IPS-NIHi7 (cell line): ENCODE measurements at regions not wholly inside any gene's neighbourhood (a gene's known extent, or its start where the extent isn't known, plus 50 kb on each side); places are given as distances from the start of the nearest gene placed in this dataset.

Source experiments
- DNase-seq: peaks from one replicate; pipeline ENCODE4 v3.0.0; 2012; ENCODE audit warnings: mixed read lengths; ENCODE audit errors: extremely low spot score

DNA sequence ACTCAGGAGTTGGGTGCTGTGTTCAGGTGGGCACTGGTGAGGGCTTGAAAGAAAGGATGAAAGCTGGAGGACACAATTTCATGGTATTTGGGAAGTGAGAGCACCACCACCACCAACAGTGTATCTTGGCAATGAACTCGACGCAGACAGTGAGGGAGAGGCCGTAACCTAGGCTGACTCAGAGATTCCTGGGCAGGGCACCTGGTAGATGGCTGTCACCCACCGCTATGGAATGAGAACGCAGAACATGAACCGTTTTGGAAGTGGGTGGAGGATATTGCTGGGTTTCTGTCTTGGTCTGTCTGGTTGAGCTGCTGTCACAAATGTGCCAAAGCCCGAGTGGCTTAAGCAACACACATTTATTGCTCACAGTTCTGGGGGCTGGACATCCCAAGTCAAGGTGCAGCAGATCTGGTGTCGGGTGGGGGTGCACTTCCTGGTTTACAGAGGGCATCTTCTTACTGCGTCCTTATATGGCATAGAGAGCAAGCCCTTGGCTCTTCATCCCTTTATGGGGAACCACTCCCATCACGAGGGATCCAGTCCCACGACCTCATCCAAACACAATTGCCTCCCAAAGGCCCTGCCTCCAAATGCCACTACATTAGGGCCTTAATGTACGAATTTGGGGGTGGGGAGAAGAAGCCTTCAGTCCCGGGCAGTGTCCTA is 246.3 kb downstream of the SIPA1L2 start:
- no peak for DNase-seq

DNA sequence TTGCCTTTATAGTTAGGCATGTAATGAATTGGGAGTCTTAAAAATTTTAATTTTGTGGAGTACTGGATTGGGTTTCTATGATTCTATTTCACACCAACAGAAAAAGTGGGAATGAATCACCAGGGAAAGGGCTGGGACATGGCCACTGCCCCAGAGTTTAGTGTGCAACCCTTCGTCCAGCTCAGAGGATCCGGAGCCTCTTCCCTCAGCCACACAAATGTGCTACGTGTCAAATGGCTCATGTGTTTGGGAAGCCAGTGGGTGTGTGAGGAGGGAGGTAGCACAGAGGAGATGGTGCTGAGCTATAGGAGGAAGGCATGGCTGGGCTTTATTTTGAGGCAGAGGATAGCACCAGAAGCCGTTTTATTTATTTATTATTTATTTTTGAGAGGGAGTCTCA is 247.3 kb downstream of the SIPA1L2 start:
- no peak for DNase-seq

DNA sequence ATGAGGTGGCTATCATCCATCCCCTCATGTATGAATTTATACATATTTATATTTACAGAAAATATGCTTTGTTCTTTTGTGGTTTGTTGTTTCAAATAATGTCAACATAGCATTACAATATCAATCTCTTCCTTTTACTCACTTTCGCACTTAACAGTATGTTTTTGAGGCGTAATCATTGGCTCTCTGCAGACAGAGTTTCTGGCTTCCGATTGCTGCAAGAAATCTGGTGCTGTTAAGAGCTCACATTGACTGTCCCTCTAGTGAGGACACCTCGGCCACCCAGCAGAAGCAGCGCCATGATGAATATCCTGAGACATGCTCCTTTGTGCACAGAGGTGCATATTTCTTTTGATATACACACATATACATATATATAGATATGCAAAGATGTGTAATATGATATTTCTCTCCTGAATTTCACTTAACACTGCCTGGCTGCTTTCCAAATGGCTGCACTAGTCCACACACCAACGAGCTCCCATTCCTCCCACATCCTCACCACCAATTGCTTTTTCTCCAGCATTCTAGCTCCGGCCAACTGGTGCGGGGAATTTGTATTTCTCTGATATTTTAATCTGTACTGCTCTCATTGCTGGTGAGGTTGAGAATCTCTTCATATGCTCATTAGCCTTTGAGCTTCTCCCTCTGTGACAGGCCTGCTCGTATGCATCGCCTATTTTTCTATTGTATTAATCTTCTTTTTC is 248.4 kb downstream of the SIPA1L2 start:
- no peak for DNase-seq

DNA sequence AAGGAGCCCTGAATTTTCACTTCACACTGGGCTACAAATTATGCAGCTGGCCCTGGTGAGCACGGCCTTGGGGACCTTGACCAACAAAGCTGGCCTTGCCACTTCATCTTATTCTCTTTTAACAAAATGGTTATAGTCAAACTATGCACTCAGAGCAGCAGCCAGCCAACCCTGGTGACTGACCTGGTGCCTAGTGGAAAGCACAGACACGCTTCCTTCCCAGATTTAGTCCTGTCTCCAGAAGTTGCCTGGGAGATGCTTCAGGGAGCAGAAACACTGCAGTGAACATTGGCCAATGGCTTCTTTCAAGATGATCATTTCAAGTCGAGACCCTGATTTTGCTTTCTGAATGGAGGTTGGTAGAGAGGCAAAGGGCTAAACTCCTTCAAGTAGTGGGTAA is 249.3 kb downstream of the SIPA1L2 start:
- DNase-seq = no peak

DNA sequence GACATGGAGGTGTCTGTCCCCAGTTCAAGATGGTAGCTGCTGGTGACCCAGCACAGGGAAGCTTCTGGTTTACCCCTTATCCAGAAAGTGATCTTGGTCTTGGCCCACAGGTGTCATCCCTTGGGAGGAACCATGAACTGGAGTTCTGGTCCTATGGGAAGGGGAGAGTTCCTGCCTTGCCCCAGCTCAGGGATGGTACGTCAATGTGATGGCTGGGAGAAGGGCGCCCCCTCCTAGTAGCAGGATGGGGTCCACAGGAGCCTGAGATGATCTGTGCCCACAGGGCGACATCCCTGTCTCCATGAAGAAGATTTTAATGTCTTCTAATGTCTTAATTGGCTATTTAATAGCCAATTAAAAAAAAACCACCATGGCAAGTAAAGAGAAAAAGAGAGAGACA is 249.8 kb downstream of the SIPA1L2 start:
- DNase-seq = no peak

DNA sequence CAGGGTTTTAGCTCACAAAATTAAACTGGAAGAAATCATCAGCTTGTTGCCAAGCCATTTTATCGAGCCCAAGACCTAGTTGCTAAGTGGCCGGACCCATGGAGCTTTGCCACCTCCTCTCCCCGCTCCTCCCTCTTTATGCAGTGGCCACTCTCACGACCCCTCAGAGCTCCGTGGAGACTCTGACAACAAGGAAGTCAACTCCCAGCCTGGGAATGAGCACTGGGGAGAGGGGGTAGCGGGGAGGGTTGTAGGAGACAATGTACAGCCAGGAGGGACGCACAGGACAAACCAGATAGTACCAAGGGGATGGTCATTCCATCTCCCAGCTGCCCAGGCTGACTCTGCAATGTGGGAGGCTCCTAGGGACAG is 250.9 kb downstream of the SIPA1L2 start:
- no peak for DNase-seq

DNA sequence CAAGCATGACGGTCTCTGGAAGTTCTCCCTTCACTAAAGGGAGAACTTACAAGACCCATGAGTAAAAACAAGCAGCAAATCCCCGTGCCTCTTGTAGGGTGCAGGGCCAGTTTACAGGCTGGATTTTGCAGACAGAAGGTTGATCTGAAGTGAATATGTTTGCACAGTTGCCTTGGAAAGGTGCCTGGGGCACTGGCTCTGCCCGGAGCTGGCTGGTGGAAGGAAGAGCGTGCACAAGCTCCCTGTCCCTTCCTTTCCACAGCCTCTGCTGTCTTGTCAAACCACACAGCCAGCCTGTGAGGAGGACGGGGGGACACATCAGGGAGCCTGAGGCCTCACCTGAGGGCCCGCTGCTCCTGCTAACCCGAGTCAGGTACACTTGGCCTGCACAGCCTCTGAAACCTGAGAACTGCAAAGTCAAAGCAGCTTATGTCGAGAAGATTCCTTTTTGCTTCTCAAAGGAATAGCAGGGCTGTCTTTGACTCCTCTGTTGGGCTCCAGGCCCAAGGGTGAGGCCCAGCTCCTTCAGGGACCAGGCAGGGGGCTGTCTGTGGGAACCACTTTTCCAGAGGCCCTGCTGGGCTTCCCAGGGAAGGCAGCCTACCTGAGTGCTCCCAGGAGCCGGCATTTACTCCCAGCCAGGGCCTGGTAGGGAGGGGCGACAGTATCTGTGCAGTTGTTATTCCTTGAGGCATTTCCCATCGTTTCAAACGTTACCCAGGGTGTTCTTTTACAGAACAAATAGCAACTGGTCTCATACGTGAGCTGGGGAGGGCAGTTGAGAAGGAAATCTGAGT is 251.5 kb downstream of the SIPA1L2 start:
- DNase-seq = no peak

DNA sequence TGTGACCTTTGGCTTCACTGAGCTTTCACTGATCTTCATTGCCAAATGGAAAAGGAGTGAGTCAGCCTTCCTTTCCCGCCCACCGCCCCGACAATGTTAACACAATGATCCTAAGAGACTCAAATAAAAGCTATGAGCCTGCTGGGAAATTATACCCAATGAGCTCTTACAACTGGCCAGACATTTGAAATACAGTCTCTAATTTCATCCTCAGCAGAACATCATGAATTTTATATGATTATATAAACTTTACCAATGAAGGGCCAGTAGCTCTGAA is 252.5 kb downstream of the SIPA1L2 start:
- no peak for DNase-seq

DNA sequence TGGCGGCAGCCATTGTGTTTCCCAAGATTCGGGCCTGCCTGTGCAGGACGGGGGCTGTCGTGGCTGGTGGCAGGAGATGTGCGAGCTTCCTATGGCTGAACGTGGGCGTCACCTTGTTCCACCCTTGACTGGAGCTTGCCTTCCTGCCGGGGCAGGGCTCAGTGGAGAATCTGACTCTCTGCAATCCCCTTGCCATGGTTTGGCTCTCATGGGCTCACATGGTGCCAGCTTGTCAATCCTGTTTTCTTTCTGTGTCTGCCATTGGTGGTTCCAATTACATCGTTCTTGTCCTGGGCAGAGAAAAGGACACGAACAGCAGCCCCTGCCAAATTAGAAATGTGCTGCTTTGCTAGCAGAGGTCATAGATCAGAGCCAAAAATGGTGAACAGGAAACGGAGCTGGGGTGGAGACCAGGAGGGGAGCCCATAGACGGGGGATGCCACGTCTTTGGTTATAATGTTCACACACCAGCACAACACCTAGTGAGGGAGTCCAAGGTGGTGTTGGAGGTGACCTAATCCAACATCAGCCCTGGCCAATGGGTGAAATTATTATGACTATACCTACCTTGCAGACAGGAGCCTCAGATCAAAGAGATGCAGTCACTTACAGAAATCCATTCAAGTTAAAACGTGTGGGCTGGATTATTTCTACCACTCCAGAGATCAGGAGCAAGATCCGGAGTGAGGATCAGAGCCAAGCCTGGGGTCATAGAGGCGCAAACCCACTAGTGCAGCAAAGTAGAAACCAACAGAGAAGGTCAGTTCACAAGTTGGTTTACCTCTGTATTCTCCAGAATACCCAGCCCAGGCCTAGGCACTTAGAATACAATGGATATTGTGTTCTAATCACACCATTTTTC is 253.1 kb downstream of the SIPA1L2 start:
- no peak for DNase-seq

DNA sequence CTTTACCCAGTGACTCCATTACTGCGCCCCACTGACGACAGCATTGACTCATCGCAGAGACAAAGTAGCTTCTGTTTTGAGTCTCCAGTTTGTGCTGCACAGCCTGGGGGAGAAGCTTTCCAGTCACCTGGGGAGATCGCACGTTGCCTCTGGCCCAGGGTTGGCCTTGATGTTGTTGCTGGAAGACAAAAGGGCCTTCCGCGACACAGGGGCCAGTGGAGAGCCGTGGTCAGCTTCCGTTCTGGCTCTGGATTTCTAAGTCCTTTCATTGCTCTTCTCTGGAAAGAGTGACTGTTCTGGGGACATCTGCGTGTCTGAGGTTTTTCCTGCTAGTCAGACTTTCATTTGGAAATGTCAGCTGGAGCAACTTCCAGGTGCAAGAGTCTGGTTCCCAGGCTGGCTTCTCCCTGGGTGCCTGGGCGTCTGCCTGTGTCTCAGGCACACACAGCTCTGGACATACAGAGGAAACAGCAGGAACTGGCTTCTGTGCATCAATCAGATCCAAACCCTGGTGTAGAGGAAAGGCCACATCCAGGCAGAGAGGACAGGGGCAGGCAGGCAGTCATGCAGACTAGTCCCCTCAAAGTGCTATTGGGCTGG is 257.0 kb downstream of the SIPA1L2 start:
- DNase-seq = no peak

DNA sequence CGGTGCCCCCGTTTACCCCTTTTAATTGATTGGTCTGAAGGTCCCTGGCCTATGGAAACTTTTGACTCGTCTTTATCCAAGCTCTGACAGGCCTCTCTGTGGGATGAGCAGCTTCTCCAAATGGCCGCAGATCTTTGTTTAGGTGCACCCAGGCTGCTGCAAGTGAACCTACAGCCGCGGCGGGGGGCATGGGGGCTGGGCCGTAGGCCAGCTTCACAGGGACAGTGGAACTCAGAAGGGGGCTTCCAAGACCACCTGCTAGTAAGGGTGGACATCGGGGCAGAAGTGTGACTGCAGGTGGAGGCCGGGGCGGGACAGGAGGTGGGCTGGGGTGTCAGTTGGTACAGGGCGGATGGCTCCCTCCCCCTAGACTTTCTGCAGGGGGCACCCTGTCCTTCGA is 257.5 kb downstream of the SIPA1L2 start:
- DNase-seq = no peak

DNA sequence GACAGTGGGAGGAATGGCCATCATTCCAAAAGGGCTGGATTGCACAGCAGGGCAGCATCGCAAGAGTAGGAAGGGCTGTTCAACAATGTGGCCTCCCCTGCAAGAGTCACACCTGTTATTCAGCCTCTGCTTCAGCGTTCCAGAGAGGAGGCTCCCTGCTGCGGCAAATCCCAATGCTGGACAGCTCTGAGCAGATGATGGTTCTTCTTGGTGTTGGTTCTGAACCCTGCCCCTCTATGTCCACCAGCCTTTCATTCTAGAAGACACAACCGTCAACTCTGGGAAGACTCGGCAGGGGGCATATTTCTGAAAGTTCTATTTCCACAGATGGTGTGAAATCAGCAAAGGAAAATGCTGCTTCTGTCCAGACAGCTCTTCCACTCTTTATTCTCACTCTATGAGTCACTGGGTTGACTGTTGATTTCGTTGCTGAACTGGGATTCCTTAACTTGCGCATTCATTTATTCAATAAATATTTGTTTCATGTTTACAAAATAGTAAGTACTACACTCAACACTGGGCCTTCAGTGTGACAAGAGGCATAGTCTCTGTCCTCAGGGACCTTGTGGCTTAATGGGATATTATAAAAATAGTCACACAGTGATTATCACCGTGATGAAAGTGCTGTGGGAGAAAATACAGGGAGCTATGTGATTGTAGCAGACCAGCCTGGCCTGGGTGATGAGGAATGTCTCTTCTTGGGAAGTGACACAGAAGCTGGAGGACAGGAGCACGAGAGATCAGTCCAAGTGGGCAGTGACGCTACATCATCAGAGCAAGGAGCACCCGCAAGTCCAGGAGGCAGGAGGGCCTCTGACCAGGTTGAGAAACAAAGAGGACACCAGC is 260.3 kb downstream of the SIPA1L2 start:
- no peak for DNase-seq

DNA sequence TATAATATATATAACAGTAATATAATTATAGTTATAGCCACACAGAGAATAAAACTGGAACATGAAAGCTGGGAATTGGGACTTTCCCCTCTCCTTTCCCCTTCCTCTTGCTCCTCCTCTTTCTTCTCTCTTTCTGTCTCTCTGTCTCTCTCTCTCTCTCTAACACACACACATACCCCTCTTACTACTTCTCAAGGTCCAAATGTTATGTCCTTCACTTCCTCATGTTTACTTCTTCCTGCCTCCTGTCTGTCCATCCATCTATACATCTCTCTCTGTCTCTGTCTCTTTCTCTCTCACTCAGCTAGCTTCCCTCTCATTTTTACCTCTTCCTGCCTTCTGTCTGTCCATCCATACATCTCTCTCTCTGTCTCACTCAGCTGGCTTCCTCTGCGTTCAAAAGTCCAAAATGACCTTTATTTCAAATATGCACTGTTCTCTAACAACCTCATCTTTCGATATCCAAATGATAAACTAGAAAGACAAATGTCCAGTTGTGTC is 261.1 kb downstream of the SIPA1L2 start:
- no peak for DNase-seq

DNA sequence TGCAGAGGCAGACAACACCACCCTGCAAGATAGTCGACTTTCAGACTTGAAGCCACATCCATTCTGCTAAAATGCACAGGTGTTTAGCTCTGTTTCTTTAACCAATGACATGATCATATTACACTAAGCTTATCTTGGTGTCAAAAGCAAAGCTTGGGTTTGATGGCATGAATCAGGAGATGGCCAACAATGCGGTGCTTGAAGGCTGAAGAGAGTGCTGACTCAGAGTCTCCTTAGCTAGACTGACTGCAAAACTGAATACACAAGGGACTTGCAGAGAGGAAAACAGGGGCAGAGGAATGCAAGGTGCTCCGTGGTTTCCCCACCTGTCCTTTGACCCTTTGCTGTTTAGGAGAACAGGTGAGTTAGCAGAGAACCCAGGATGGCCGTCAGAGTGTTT is 262.6 kb downstream of the SIPA1L2 start:
- no peak for DNase-seq

DNA sequence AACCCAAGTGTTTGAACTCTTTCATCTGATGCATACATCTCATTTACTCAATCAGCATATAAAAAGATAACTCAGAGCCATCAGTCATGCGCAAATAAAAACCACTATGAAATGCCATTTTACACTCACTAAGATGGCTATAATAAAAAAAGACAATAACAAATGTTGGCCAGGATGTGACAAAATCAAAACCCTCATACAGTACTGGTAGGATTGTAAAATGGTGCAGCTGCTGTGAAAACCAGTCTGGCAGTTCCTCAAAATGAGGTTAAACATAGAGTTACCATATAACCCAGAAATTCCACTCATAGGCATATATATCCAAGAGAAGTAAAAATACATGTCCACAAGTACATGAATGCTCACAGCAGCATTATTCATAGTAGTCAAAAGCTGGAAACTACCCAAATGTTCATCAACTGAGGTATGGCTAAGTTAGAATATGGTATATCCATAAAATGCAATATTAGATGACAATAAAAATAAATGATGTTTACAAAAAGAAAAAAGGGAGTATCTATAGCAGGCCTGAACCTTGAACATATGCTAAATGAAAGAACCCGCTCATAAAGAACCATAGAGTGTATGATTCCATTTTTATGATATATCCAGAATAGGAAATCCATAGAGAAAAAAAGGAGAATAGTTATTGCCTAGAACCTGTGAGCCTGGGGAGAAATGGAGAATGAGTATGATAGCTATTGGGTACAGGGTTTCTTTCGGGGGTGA is 265.1 kb downstream of the SIPA1L2 start:
- no peak for DNase-seq

DNA sequence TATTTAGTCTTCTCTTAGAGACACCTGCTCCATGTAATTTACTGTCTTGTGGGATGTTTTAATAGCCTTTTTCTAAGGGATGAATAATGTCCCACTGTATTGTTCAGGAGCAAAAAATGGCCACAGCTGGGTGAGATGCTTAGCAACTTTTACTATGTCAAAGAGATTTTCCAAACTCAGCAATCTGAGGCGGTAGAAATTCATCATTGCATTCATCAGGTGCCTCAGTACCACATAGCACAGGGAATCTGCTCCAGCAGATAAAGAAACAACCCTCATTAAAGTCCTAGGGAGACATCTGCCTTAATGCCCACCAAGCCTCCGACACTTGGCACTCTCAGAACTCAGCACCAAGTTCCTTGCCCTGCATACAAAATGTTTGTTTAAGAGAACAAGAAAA is 266.9 kb downstream of the SIPA1L2 start:
- no peak for DNase-seq

DNA sequence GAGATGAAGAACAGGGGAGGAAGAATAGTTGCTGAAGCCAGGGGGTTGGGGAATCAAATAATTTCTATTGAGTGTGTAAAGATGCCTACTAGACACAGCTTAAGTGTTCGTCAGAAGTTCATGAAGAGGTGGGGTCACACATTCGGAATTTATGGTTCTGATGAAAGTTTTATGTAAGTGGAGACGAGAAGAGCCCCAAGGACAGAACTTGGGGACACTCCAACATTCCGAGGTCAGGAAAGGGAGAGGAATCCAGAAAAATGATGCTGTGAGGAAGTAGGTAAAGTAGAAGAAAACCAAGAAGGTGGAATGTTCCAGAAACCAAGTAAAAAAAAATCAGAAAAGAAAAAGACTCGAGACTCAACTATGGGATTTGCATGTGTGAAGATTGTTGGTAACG is 272.5 kb downstream of the SIPA1L2 start:
- no peak for DNase-seq

DNA sequence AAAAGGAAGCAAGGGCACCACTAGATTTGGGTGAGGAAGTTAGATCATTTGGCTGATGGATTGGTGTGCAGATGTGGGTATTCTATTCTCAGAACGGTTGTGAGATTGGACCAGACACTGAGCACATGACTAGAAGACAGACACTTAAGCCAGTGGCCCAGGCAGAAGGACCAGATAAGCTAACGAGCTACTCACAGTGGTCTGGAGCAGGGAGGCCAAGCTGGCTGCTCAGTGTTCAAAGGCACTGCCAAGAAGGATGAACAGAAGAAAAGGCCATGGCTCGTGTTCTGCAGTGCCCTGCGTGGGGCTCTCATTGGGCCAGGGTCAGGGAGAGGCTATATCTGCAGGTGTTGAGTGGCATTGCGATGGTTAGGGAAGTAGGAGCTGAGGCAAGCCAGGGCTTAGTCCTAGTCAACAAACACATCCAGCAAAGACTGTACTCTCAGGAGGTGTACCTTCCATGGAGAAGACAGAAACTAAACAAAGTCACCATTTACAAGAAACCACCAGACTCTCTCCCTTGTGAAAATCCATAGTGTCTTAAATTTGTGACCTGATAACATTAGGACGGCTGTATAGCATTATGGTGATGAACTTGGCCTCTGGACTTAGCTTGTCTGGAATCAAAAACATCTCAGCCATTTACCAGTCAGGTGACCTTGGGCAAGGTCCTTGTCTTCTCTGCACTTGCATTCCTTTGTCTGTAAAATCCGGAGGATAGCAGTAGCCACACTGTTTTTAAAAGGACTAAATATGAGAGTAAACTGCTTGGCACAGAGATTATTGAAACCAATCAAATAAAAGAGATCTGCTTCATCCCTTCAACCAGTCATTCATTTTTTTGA is 274.5 kb downstream of the SIPA1L2 start:
- DNase-seq = no peak

DNA sequence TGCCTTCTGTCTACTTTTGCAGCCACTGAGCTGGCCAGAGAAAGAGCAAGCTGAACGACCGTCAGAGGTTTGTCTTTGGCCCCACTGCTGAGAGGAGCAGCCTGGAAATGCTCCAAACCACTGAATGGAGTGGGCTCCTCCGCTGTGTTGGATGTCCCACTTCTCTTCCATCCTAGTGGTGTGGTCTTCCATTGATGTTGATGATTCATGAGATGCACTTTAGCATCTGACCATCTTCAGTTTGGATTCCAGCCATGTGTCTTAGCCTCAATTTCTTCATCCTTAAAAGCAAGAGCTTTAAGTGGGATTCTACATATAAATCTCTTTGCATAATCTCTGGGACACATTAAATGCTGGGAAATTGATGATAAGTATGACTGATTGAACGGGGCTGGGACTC is 276.9 kb downstream of the SIPA1L2 start:
- DNase-seq = no peak
